CD8-positive, alpha-beta memory T cell (primary cell): ENCODE measurements at regions not wholly inside any gene's neighbourhood (a gene's known extent, or its start where the extent isn't known, plus 50 kb on each side); places are given as distances from the start of the nearest gene placed in this dataset.
A peak's percentile ranks its signal among the peaks of the same experiment; 100 is the strongest.

Source experiments
- CTCF ChIA-PET: fragments of 350-600 bp; sonication (Branson Sonifier 250); formaldehyde crosslinking; loops from one replicate; lab custom pipeline; 2021; ENCODE audit warnings: antibody characterized with exemption; lab: Charles Lee
- POLR2A ChIA-PET: fragments of 350-600 bp; sonication (Branson Sonifier 250); formaldehyde crosslinking; loops from one replicate; lab custom pipeline; 2021; ENCODE audit warnings: antibody characterized with exemption; lab: Charles Lee
- DNase-seq, 5 donors: peaks; one replicate each; pipeline versions ENCODE4 v3.0.0 to v3.0.0-alpha.2; 2020 to 2022; ENCODE audit warnings: mixed read lengths in 1 of 5
- H3K27ac ChIP-seq: one replicate; pipeline ENCODE4 v1.7.0; 2013; ENCODE audit warnings: low read depth, mild to moderate bottlenecking, low read length, moderate library complexity
- H3K27me3 ChIP-seq: 2 replicates; pipeline ENCODE4 v1.7.0; 2013; ENCODE audit warnings: low read length, mild to moderate bottlenecking; ENCODE audit not compliant: insufficient read depth, poor library complexity, severe bottlenecking
- H3K36me3 ChIP-seq: 2 replicates; pipeline ENCODE4 v1.7.0; 2013; ENCODE audit warnings: mild to moderate bottlenecking, low read length, moderate library complexity; ENCODE audit not compliant: insufficient read depth
- H3K4me1 ChIP-seq: 2 replicates; pipeline ENCODE4 v1.7.0; 2013; ENCODE audit warnings: mild to moderate bottlenecking, low read length, moderate library complexity; ENCODE audit not compliant: insufficient read depth
- H3K4me3 ChIP-seq: 2 replicates; pipeline ENCODE4 v1.7.0; 2013; ENCODE audit warnings: mild to moderate bottlenecking, low read length
- H3K9me3 ChIP-seq: 2 replicates; pipeline ENCODE4 v1.7.0; 2013; ENCODE audit warnings: mild to moderate bottlenecking, low read length
- H3K27ac Mint-ChIP-seq, 8 donors: one replicate each; pipeline ENCODE4 v1.8.0; 2020 to 2021; ENCODE audit warnings: mixed read lengths in 8 of 8, mild to moderate bottlenecking in 6 of 8, inconsistent platforms in 3 of 8, moderate library complexity in 3 of 8
- H3K27me3 Mint-ChIP-seq, 2 donors: one replicate each; pipeline ENCODE4 v1.8.0; 2020 to 2021; ENCODE audit warnings: mixed read lengths in 2 of 2, mild to moderate bottlenecking in 1 of 2, moderate library complexity in 1 of 2
- H3K36me3 Mint-ChIP-seq, 3 donors: one replicate each; pipeline ENCODE4 v1.8.0; 2020 to 2021; ENCODE audit warnings: mixed read lengths in 3 of 3, inconsistent platforms in 1 of 3, mild to moderate bottlenecking in 1 of 3
- H3K4me1 Mint-ChIP-seq, 3 donors: one replicate each; pipeline ENCODE4 v1.8.0; 2020 to 2021; ENCODE audit warnings: mixed read lengths in 3 of 3, inconsistent platforms in 1 of 3, mild to moderate bottlenecking in 1 of 3
- H3K4me3 Mint-ChIP-seq, 7 donors: one replicate each; pipeline ENCODE4 v1.8.0; 2020 to 2021; ENCODE audit warnings: mixed read lengths in 7 of 7, mild to moderate bottlenecking in 6 of 7, moderate library complexity in 4 of 7, inconsistent platforms in 2 of 7
- H3K9me3 Mint-ChIP-seq, 5 donors: one replicate each; pipeline ENCODE4 v1.8.0; 2020 to 2022; ENCODE audit warnings: mixed read lengths in 5 of 5, mild to moderate bottlenecking in 3 of 5, moderate library complexity in 2 of 5, inconsistent platforms in 1 of 5

- no peak for DNase-seq
- Mint-ChIP-seq H3K36me3 (no peaks in the 10 kb centered on the region), H3K4me3 (no peak overlapping the region), H3K27me3 (no peaks in the 10 kb centered on the region), H3K9me3 (peaks cover 2 to 23% (median 5%) of the 10 kb centered on the region in 5 donors), H3K4me1 (no peaks in the 10 kb centered on the region), H3K27ac (no peak overlapping the region)
- POLR2A ChIA-PET = no interaction called here
- CTCF ChIA-PET = no interaction called here
- Histone ChIP-seq H3K4me1 (no peaks in the 10 kb centered on the region), H3K36me3 (no peaks in the 10 kb centered on the region), H3K27me3 (no peaks in the 10 kb centered on the region), H3K9me3 (no peaks in the 10 kb centered on the region), H3K27ac (no peak overlapping the region), H3K4me3 (no peak overlapping the region)
Measured at GRCh38 chr4:64584125-64584524, 174.9 kb upstream of the TECRL start.

DNA sequence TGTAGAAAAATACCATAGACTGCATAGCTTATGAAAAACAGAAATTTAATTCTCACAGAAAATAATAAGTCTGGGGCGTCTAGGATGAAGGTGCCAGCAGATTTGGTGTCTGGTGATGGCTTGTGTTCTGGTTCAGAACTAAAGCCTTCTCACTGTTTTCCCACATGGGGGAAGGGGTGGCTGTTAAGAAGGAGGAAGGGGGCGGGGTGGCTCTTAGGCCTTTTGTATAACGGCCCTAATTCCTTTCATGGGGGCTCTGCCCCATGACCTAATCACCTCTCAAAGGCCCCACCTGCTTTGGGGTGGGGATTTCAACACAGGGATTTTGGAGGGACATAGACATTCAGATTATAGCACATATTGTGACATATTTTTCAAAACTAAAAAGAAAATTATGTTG, 173.2 kb upstream of the TECRL start:
- ChIA-PET POLR2A (no interaction called here), CTCF (no interaction called here)
- Mint-ChIP-seq H3K27me3 (no peaks in the 10 kb centered on the region), H3K9me3 (peaks cover 0 to 31% (median 5%) of the 10 kb centered on the region in 5 donors), H3K27ac (no peak overlapping the region), H3K4me3 (no peak overlapping the region), H3K4me1 (no peaks in the 10 kb centered on the region), H3K36me3 (no peaks in the 10 kb centered on the region)
- Histone ChIP-seq H3K27me3 (no peaks in the 10 kb centered on the region), H3K36me3 (no peaks in the 10 kb centered on the region), H3K9me3 (no peaks in the 10 kb centered on the region), H3K27ac (no peak overlapping the region), H3K4me1 (no peaks in the 10 kb centered on the region), H3K4me3 (no peak overlapping the region)
- no peak for DNase-seq

DNA sequence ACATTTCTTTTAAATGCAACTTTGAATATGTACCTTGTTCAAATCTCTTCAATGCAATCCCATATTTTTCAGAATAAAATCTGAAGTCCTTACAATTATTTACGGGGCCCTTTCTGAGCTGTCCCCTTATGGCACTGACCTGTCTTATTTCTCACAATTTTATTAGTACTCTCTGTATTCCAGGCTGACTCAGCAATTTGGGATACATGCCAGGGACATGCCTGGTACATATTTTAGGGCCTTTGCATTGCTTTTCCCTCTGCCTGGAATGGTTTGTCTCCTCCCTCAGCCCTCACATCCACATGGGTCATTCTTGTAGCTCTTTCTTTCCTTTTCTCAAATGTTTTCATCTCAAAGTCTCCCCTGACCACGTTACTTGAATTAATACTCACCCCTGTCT, 172.2 kb upstream of the TECRL start:
- ChIA-PET CTCF (no interaction called here), POLR2A (no interaction called here)
- Mint-ChIP-seq H3K27me3 (no peaks in the 10 kb centered on the region), H3K4me3 (no peak overlapping the region), H3K9me3 (peaks cover 0 to 31% (median 5%) of the 10 kb centered on the region in 5 donors), H3K36me3 (no peaks in the 10 kb centered on the region), H3K27ac (no peak overlapping the region), H3K4me1 (no peaks in the 10 kb centered on the region)
- Histone ChIP-seq H3K27me3 (no peaks in the 10 kb centered on the region), H3K4me1 (no peaks in the 10 kb centered on the region), H3K27ac (no peak overlapping the region), H3K9me3 (no peaks in the 10 kb centered on the region), H3K4me3 (no peak overlapping the region), H3K36me3 (no peaks in the 10 kb centered on the region)
- DNase-seq = no peak

DNA sequence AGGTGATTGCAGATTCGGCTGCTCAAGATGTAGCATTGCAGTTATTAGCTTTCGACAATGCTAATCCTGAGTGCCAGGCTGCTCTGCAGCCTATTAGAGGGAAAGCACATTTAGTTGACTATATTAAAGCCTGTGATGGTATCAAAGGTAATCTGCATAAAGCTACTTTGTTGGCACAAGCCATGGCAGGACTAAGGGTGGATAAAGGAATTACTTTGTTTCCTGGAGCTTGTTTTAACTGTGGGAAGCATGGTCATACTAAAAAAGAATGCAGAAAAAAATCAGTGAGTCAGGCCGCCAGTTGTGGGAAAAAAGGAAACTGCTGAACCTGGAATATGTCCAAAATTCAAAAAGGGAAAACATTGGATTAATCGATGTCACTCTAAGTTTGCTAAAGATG, 154.9 kb upstream of the TECRL start:
- Mint-ChIP-seq H3K9me3 (peaks cover 2 to 25% (median 7%) of the 10 kb centered on the region in 5 donors), H3K4me3 (no peak overlapping the region), H3K36me3 (no peaks in the 10 kb centered on the region), H3K4me1 (no peaks in the 10 kb centered on the region), H3K27ac (peak overlapping the region in 1 of 8 donors; percentile 17), H3K27me3 (no peaks in the 10 kb centered on the region)
- no peaks in the 10 kb centered on the region for H3K27me3 ChIP-seq
- CTCF ChIA-PET = no interaction called here
- no peaks in the 10 kb centered on the region for H3K9me3 ChIP-seq
- no peaks in the 10 kb centered on the region for H3K4me1 ChIP-seq
- no peaks in the 10 kb centered on the region for H3K36me3 ChIP-seq
- no peak overlapping the region for H3K4me3 ChIP-seq
- POLR2A ChIA-PET = no interaction called here
- DNase-seq = no peak
- H3K27ac ChIP-seq = no peak overlapping the region

DNA sequence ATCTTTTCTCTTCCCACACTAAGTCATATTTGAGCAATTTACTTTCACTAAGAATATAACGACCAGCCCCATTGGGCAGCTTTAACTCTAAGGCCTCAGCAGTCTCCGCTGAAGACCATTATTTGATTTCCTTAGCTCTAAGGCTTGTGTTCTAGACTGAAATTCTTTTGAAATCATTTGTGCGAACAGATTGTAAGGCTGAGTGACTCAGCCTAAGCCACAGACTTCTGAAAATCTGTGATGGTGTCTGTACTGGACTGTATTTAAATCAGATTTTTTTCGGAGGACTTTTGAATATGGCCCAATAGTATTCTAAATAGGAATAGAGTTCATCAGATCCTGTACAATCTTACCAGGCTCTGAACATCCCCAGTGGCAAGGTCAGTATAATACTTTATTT, 150.3 kb upstream of the TECRL start:
- Mint-ChIP-seq H3K9me3 (peaks cover 3 to 19% (median 9%) of the 10 kb centered on the region in 5 donors), H3K4me1 (no peaks in the 10 kb centered on the region), H3K27ac (no peak overlapping the region), H3K27me3 (no peaks in the 10 kb centered on the region), H3K36me3 (no peaks in the 10 kb centered on the region), H3K4me3 (no peak overlapping the region)
- H3K9me3 ChIP-seq = no peaks in the 10 kb centered on the region
- ChIA-PET POLR2A (no interaction called here), CTCF (no interaction called here)
- H3K4me1 ChIP-seq = no peaks in the 10 kb centered on the region
- H3K27me3 ChIP-seq = no peaks in the 10 kb centered on the region
- no peak overlapping the region for H3K27ac ChIP-seq
- H3K36me3 ChIP-seq = no peaks in the 10 kb centered on the region
- H3K4me3 ChIP-seq = no peak overlapping the region
- no peak for DNase-seq

DNA sequence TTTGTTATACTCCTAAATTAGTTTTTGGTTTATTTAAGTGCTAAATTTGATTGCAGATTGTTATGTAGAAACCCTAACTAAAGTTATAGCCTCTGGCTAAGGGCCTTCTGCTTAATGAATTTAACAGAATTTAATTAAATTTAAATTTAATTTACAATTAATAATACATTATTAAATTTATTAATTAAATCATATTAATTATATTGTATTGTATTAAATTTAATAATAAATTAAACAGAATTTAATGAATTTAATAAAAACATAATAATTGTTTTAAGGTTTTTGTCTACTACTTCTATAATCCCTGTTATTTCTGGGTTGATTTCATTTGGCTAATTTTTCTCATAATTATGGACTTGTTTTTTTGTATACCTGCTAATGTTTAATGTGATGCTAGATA, 141.9 kb upstream of the TECRL start:
- H3K27ac ChIP-seq = no peak overlapping the region
- H3K36me3 Mint-ChIP-seq = no peaks in the 10 kb centered on the region
- no peaks in the 10 kb centered on the region for H3K9me3 ChIP-seq
- no peaks in the 10 kb centered on the region for H3K27me3 Mint-ChIP-seq
- no peak overlapping the region for H3K27ac Mint-ChIP-seq
- H3K9me3 Mint-ChIP-seq = peaks cover 0 to 11% (median 6%) of the 10 kb centered on the region in 5 donors
- no peaks in the 10 kb centered on the region for H3K27me3 ChIP-seq
- CTCF ChIA-PET = no interaction called here
- no peak overlapping the region for H3K4me3 ChIP-seq
- no peaks in the 10 kb centered on the region for H3K4me1 ChIP-seq
- no peak overlapping the region for H3K4me3 Mint-ChIP-seq
- no peaks in the 10 kb centered on the region for H3K36me3 ChIP-seq
- no peaks in the 10 kb centered on the region for H3K4me1 Mint-ChIP-seq
- no peak for DNase-seq
- POLR2A ChIA-PET = no interaction called here

DNA sequence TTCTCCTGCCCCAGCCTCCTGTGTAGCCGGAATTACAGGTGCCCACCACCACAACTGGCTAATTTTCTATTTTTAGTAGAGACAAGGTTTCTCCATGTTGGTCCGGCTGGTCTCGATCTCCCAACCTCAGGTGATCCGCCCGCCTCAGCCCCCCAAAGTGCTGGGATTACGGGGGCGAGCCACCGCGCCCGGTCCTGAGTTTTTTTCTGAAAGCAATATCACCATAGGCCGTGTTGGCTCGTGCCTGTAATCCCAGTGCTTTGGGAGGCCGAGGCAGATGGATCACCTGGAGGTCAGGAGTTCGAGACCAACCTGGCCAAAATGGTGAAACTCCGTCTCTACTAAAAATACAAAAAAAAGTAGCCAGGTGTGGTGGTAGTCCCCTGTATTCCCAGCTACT, 136.3 kb upstream of the TECRL start:
- no peak overlapping the region for H3K4me3 Mint-ChIP-seq
- H3K27ac Mint-ChIP-seq = no peak overlapping the region
- no peak for DNase-seq
- no peaks in the 10 kb centered on the region for H3K27me3 Mint-ChIP-seq
- H3K36me3 Mint-ChIP-seq = no peaks in the 10 kb centered on the region
- peaks cover 0 to 20% (median 3%) of the 10 kb centered on the region in 5 donors for H3K9me3 Mint-ChIP-seq
- Histone ChIP-seq H3K4me3 (no peak overlapping the region), H3K9me3 (no peaks in the 10 kb centered on the region), H3K36me3 (no peaks in the 10 kb centered on the region), H3K4me1 (no peaks in the 10 kb centered on the region), H3K27me3 (no peaks in the 10 kb centered on the region), H3K27ac (no peak overlapping the region)
- ChIA-PET POLR2A (no interaction called here), CTCF (no interaction called here)
- H3K4me1 Mint-ChIP-seq = no peaks in the 10 kb centered on the region

GRCh38 chr4:64539234-64539849, 130.1 kb upstream of the TECRL start:
- Mint-ChIP-seq H3K4me3 (no peak overlapping the region), H3K36me3 (no peaks in the 10 kb centered on the region), H3K27ac (no peak overlapping the region), H3K27me3 (no peaks in the 10 kb centered on the region), H3K4me1 (no peaks in the 10 kb centered on the region), H3K9me3 (peaks cover 0 to 21% (median 0%) of the 10 kb centered on the region in 5 donors)
- no peak for DNase-seq
- H3K27me3 ChIP-seq = no peaks in the 10 kb centered on the region
- no peak overlapping the region for H3K4me3 ChIP-seq
- no peaks in the 10 kb centered on the region for H3K36me3 ChIP-seq
- H3K27ac ChIP-seq = no peak overlapping the region
- H3K4me1 ChIP-seq = no peaks in the 10 kb centered on the region
- POLR2A ChIA-PET = no interaction called here
- H3K9me3 ChIP-seq = no peaks in the 10 kb centered on the region
- CTCF ChIA-PET = no interaction called here
